Keratinocyte (primary cell): ENCODE measurements at regions not wholly inside any gene's neighbourhood (a gene's known extent, or its start where the extent isn't known, plus 50 kb on each side); places are given as distances from the start of the nearest gene placed in this dataset.

ENCODE experiments used
- DNase-seq: peaks from one replicate; pipeline ENCODE4 v3.0.0-alpha.2; 2011; ENCODE audit warnings: low read depth, missing footprints, low spot score
- FAIRE-seq: peaks from 2 replicates; lab custom pipeline; 2011; peaks lifted over from hg19 to GRCh38; lab: Jason Lieb, UNC
- H2AFZ ChIP-seq: 2 replicates; pipeline ENCODE4 v1.6.0; 2012; ENCODE audit warnings: low read length, control low read depth, inconsistent platforms; ENCODE audit not compliant: control insufficient read depth
- H3K27ac ChIP-seq: 2 replicates; pipeline ENCODE4 v1.5.1; 2011; ENCODE audit warnings: low read length; ENCODE audit not compliant: control insufficient read depth, insufficient read depth
- H3K27me3 ChIP-seq: 3 replicates; pipeline ENCODE4 v1.6.0; 2011; ENCODE audit warnings: low read length; ENCODE audit not compliant: control insufficient read depth, insufficient read depth; ENCODE audit errors: extremely low read depth
- H3K36me3 ChIP-seq, 2 experiments: 2 replicates in 1 of 2; 3 replicates in 1 of 2; pipeline ENCODE4 v1.5.1; 2011; ENCODE audit warnings: low read length in 2 of 2, mild to moderate bottlenecking in 1 of 2; ENCODE audit not compliant: control insufficient read depth in 2 of 2, insufficient read depth in 2 of 2; ENCODE audit errors: extremely low read depth in 1 of 2
- H3K4me1 ChIP-seq: 3 replicates; pipeline ENCODE4 v1.5.1; 2011; ENCODE audit warnings: low read length; ENCODE audit not compliant: control insufficient read depth, insufficient read depth; ENCODE audit errors: extremely low read depth
- H3K4me2 ChIP-seq: 3 replicates; pipeline ENCODE4 v1.6.0; 2011; ENCODE audit warnings: low read depth, low read length; ENCODE audit not compliant: control insufficient read depth, insufficient read depth; ENCODE audit errors: extremely low read depth
- H3K4me3 ChIP-seq, 3 experiments: fragments of 200-600 bp in 1 of 3; sonication (generic) in 1 of 3; 2 replicates in 2 of 3; 3 replicates in 1 of 3; pipeline ENCODE4 v1.5.1; 2011 to 2016; ENCODE audit warnings: low read length in 3 of 3, mild to moderate bottlenecking in 3 of 3, control low read depth in 2 of 3, inconsistent platforms in 1 of 3, low read depth in 1 of 3, mixed read lengths in 1 of 3, mixed run types in 1 of 3, moderate library complexity in 1 of 3; ENCODE audit not compliant: control insufficient read depth in 2 of 3, insufficient read depth in 2 of 3; ENCODE audit errors: extremely low read depth in 1 of 3
- H3K79me2 ChIP-seq: 2 replicates; pipeline ENCODE4 v1.6.0; 2012; ENCODE audit warnings: low read length; ENCODE audit not compliant: control insufficient read depth, insufficient read depth
- H3K9ac ChIP-seq: 3 replicates; pipeline ENCODE4 v1.6.0; 2011; ENCODE audit warnings: low read length; ENCODE audit not compliant: control insufficient read depth, insufficient read depth; ENCODE audit errors: extremely low read depth
- H3K9me1 ChIP-seq: 3 replicates; pipeline ENCODE4 v1.6.0; 2011; ENCODE audit warnings: low read length; ENCODE audit not compliant: control insufficient read depth, insufficient read depth; ENCODE audit errors: extremely low read depth
- H3K9me3 ChIP-seq: 2 replicates; pipeline ENCODE4 v1.5.1; 2012; ENCODE audit warnings: low read depth, low read length; ENCODE audit not compliant: control insufficient read depth
- H4K20me1 ChIP-seq: 3 replicates; pipeline ENCODE4 v1.6.0; 2011; ENCODE audit warnings: low read length; ENCODE audit not compliant: control insufficient read depth, insufficient read depth; ENCODE audit errors: extremely low read depth
- CTCF ChIP-seq, 3 experiments: IDR thresholded peaks in 1 of 3; conservative IDR thresholded peaks in 1 of 3; optimal IDR thresholded peaks in 1 of 3; 2 replicates in 2 of 3; 3 replicates in 1 of 3; pipeline versions ENCODE3 to v1.5.1; 2011; ENCODE audit warnings: low read length in 3 of 3, mild to moderate bottlenecking in 3 of 3, moderate library complexity in 2 of 3, control low read depth in 1 of 3, inconsistent platforms in 1 of 3; ENCODE audit not compliant: insufficient read depth in 2 of 3; ENCODE audit errors: extremely low read depth in 1 of 3
- EZH2 ChIP-seq: IDR thresholded peaks from one replicate; pipeline ENCODE4 v1.6.1; 2012; ENCODE audit warnings: inconsistent platforms, mild to moderate bottlenecking, low read length, moderate library complexity
- dilution Hi-C: fragments of 300-500 bp; cut with MboI; formaldehyde crosslinking; loops from one replicate; pipeline ENCODE4 v1.7.0; 2020; ENCODE audit warnings: low sequenced_read_pairs; ENCODE audit not compliant: extremely low pct_ligation_motif_present

- no peaks in the 10 kb centered on the region for H3K9me1 ChIP-seq
- no peaks in the 10 kb centered on the region for H3K9me3 ChIP-seq
- no peak overlapping the region for H2AFZ ChIP-seq
- no peak overlapping the region for H3K9ac ChIP-seq
- H3K27me3 ChIP-seq: no peaks in the 10 kb centered on the region
- no peaks in the 10 kb centered on the region for H3K79me2 ChIP-seq
- H3K36me3 ChIP-seq: no peaks in the 10 kb centered on the region
- no peak overlapping the region for H3K4me2 ChIP-seq
- H3K27ac ChIP-seq: no peak overlapping the region
- H4K20me1 ChIP-seq: no peaks in the 10 kb centered on the region
- TF ChIP-seq CTCF (optimal IDR thresholded peaks at IDR 0.05 in 1 of 3, IDR thresholded peaks at IDR 0.05 in 1 of 3, conservative IDR thresholded peaks at IDR 0.05 in 1 of 3; ENCODE audit: extremely low read depth in 1 of 3, insufficient read depth in 2 of 3, low read length in 3 of 3) (no peak), EZH2 (no peak)
- no peak overlapping the region for H3K4me3 ChIP-seq
- H3K4me1 ChIP-seq: no peaks in the 10 kb centered on the region
- DNase-seq (no peak), FAIRE-seq (no peak)
- dilution Hi-C loops: no loop called here
Measured at GRCh38 chr10:23872290-23872689, 336.6 kb upstream of the KIAA1217 start.

- Histone ChIP-seq H3K4me1 (no peaks in the 10 kb centered on the region), H3K36me3 (no peaks in the 10 kb centered on the region), H2AFZ (no peak overlapping the region), H3K27ac (no peak overlapping the region), H3K9ac (no peak overlapping the region), H3K27me3 (no peaks in the 10 kb centered on the region), H3K4me2 (no peak overlapping the region), H3K4me3 (no peak overlapping the region), H4K20me1 (no peaks in the 10 kb centered on the region), H3K79me2 (no peaks in the 10 kb centered on the region), H3K9me3 (no peaks in the 10 kb centered on the region), H3K9me1 (no peaks in the 10 kb centered on the region)
- dilution Hi-C loops: no loop called here
- no peak for FAIRE-seq
- no peak for DNase-seq
- no peak for TF ChIP-seq CTCF (optimal IDR thresholded peaks at IDR 0.05 in 1 of 3, IDR thresholded peaks at IDR 0.05 in 1 of 3, conservative IDR thresholded peaks at IDR 0.05 in 1 of 3; ENCODE audit: extremely low read depth in 1 of 3, insufficient read depth in 2 of 3, low read length in 3 of 3)
- TF ChIP-seq EZH2: no peak
Measured at GRCh38 chr10:23877791-23878320, 331.1 kb upstream of the KIAA1217 start.
